Neural crest cell (in vitro differentiated cells): ENCODE measurements at regions not wholly inside any gene's neighbourhood (a gene's known extent, or its start where the extent isn't known, plus 50 kb on each side); places are given as distances from the start of the nearest gene placed in this dataset.

ENCODE experiments used
- DNase-seq: peaks from one replicate; pipeline ENCODE4 v3.0.0; 2021; ENCODE audit warnings: low read depth, mixed read lengths, low spot score
- H3K27ac Mint-ChIP-seq: one replicate; pipeline ENCODE4 v1.8.0; 2021; ENCODE audit warnings: mild to moderate bottlenecking, mixed read lengths; ENCODE audit not compliant: unreplicated experiment
- H3K27me3 Mint-ChIP-seq: 2 replicates; pipeline ENCODE4 v1.8.0; 2021; ENCODE audit warnings: low read depth, mild to moderate bottlenecking, mixed read lengths
- H3K36me3 Mint-ChIP-seq: 2 replicates; pipeline ENCODE4 v1.8.0; 2021; ENCODE audit warnings: low read depth, mild to moderate bottlenecking, mixed read lengths
- H3K4me1 Mint-ChIP-seq: 2 replicates; pipeline ENCODE4 v1.8.0; 2021; ENCODE audit warnings: mixed read lengths
- H3K4me3 Mint-ChIP-seq: one replicate; pipeline ENCODE4 v1.8.0; 2021; ENCODE audit warnings: mild to moderate bottlenecking, mixed read lengths
- H3K9me3 Mint-ChIP-seq: 2 replicates; pipeline ENCODE4 v1.8.0; 2021; ENCODE audit warnings: mixed read lengths
- CTCF ChIP-seq: fragments of 200-600 bp; sonication (generic); conservative IDR thresholded peaks from 2 replicates; pipeline ENCODE4 v1.5.0; 2021; ENCODE audit warnings: antibody characterized with exemption, mild to moderate bottlenecking

GRCh38 chr5:2610986-2611385, 140.5 kb downstream of the IRX2 start:
- no peak for TF ChIP-seq CTCF
- no peak for DNase-seq
- Mint-ChIP-seq H3K4me1 (peaks cover 20% of the 10 kb centered on the region), H3K9me3 (no peaks in the 10 kb centered on the region), H3K27me3 (no peaks in the 10 kb centered on the region), H3K27ac (no peak overlapping the region), H3K36me3 (no peaks in the 10 kb centered on the region), H3K4me3 (no peak overlapping the region)

GRCh38 chr5:2608391-2608790, 143.1 kb downstream of the IRX2 start:
- DNase-seq = no peak
- no peak for TF ChIP-seq CTCF
- no peaks in the 10 kb centered on the region for H3K27me3 Mint-ChIP-seq
- no peaks in the 10 kb centered on the region for H3K9me3 Mint-ChIP-seq
- peaks cover 23% of the 10 kb centered on the region for H3K4me1 Mint-ChIP-seq
- H3K36me3 Mint-ChIP-seq = no peaks in the 10 kb centered on the region
- H3K27ac Mint-ChIP-seq = peak overlapping the region; percentile 91
- no peak overlapping the region for H3K4me3 Mint-ChIP-seq

- no peaks in the 10 kb centered on the region for H3K27me3 Mint-ChIP-seq
- H3K4me1 Mint-ChIP-seq = peaks cover 28% of the 10 kb centered on the region
- H3K36me3 Mint-ChIP-seq = no peaks in the 10 kb centered on the region
- no peak for DNase-seq
- H3K4me3 Mint-ChIP-seq = no peak overlapping the region
- no peak for TF ChIP-seq CTCF
- no peaks in the 10 kb centered on the region for H3K9me3 Mint-ChIP-seq
- H3K27ac Mint-ChIP-seq = no peak overlapping the region
Measured at GRCh38 chr5:2607598-2607997, 143.9 kb downstream of the IRX2 start.

GRCh38 chr5:2603272-2603575, 148.3 kb downstream of the IRX2 start:
- Mint-ChIP-seq H3K27ac (no peak overlapping the region), H3K27me3 (no peaks in the 10 kb centered on the region), H3K36me3 (no peaks in the 10 kb centered on the region)

GRCh38 chr5:2602451-2603271, 148.8 kb downstream of the IRX2 start:
- no peaks in the 10 kb centered on the region for H3K27me3 Mint-ChIP-seq
- no peak overlapping the region for H3K4me3 Mint-ChIP-seq
- TF ChIP-seq CTCF = no peak
- H3K36me3 Mint-ChIP-seq = no peaks in the 10 kb centered on the region
- no peaks in the 10 kb centered on the region for H3K9me3 Mint-ChIP-seq
- H3K4me1 Mint-ChIP-seq = peaks cover 16% of the 10 kb centered on the region
- H3K27ac Mint-ChIP-seq = no peak overlapping the region
- no peak for DNase-seq

More at GRCh38 chr5:2603272-2603575, 148.3 kb downstream of the IRX2 start:
- Mint-ChIP-seq H3K9me3 (no peaks in the 10 kb centered on the region), H3K4me1 (peaks cover 20% of the 10 kb centered on the region), H3K4me3 (no peak overlapping the region)
- TF ChIP-seq CTCF = no peak
- no peak for DNase-seq
